ENCODE measurements at regions not wholly inside any gene's neighbourhood (a gene's known extent, or its start where the extent isn't known, plus 50 kb on each side); places are given as distances from the start of the nearest gene placed in this dataset.

DNA sequence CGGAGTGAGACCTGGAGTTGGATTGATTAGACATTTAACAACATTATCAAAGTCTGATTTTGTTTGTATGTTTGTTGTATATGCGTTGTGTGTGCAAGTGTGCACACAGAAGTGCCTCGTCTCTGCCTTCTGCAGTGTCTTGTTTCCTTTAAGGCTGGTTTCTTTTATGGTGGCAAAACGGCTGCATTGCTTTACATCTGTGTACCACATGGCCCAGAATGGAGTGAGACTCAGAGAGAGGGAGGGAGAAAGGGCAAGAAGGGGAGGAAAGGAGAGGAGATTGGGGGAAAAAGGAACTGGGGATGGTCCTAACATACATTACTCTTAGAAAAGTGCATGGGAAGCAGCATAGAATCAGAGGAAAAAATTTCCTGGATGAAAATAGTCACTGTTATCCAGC lies 99.7 kb upstream of the WLS start:
- TF ChIP-seq, protein P1, sequence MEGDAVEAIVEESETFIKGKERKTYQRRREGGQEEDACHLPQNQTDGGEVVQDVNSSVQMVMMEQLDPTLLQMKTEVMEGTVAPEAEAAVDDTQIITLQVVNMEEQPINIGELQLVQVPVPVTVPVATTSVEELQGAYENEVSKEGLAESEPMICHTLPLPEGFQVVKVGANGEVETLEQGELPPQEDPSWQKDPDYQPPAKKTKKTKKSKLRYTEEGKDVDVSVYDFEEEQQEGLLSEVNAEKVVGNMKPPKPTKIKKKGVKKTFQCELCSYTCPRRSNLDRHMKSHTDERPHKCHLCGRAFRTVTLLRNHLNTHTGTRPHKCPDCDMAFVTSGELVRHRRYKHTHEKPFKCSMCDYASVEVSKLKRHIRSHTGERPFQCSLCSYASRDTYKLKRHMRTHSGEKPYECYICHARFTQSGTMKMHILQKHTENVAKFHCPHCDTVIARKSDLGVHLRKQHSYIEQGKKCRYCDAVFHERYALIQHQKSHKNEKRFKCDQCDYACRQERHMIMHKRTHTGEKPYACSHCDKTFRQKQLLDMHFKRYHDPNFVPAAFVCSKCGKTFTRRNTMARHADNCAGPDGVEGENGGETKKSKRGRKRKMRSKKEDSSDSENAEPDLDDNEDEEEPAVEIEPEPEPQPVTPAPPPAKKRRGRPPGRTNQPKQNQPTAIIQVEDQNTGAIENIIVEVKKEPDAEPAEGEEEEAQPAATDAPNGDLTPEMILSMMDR (IDR thresholded peaks at IDR 0.05): no peak
- no peak for TF ChIP-seq POLR2A (IDR thresholded peaks at IDR 0.05)
- no peak for TF ChIP-seq POLR2AphosphoS5 (IDR thresholded peaks at IDR 0.05; ENCODE audit: insufficient read depth in 1 of 2, low read depth in 1 of 2)
- Histone ChIP-seq H3K4me1 (no peaks in the 10 kb centered on the region), H3K9me3 (no peaks in the 10 kb centered on the region), H3K27ac (no peak overlapping the region), H3K36me3 (no peaks in the 10 kb centered on the region), H3K4me3 (no peak overlapping the region), H3K27me3 (no peaks in the 10 kb centered on the region)
- intact Hi-C loops (cut with DNase I): no loop called here
- no peak for DNase-seq (ENCODE audit: extremely low spot score in 2 of 2)

DNA sequence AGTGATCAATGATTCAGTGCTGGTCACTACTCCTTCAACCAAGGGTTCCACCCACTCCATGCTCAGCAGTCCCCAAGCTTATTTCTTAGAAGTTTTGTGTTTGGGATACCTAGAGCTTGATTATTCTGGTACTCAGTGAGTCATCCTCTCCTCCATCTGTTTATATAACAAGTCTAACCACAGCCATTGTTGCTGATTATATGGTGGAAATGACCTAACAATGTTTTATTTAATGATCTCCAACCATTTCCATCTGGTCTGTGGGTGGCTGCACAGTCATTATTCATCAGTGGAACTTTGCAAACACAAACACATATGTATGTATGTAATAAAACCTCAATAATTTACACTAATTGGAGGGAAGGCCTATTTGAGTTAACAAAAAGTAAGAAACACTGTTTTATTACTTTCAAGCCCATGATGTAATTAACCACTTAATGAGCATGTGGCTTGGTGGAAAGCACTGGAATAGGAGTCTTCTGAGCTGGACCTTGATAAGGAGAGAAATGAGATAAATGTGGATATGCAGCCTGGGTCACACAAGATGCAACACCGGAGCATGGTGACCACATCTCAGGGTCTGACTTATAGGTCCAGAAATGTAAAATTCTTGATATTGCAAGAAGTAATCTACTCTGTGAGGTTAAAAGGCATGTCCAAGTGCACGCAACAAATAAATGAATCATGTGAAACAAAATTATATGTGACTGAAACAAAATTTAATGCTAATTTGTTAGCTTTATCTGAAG lies 99.0 kb upstream of the WLS start:
- TF ChIP-seq POLR2A (IDR thresholded peaks at IDR 0.05): no peak
- TF ChIP-seq POLR2AphosphoS5 (IDR thresholded peaks at IDR 0.05; ENCODE audit: insufficient read depth in 1 of 2, low read depth in 1 of 2): no peak

DNA sequence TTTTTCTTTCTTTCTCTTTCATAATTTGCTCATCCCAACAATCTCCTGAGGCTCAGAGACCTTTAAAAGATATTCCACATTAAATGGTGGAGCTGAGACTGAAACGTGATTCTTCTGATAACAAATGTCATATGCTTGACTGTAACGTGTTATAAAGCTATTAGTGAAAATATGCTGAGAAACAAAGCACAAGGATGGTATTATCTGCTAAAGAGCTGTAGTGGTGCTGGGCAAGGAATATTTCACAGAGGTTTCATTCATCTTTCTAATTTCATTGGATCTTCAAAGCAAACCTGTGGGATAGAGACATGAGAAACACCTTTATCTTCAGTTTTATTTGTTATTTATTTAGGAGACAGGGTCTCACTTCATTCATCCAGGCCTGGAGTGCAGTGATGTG lies 98.1 kb upstream of the WLS start:
- TF ChIP-seq POLR2A (IDR thresholded peaks at IDR 0.05): no peak
- no peak overlapping the region for H3K4me3 ChIP-seq
- H3K27me3 ChIP-seq: no peaks in the 10 kb centered on the region
- H3K9me3 ChIP-seq: no peaks in the 10 kb centered on the region
- H3K4me1 ChIP-seq: no peaks in the 10 kb centered on the region
- intact Hi-C loops (cut with DNase I): no loop called here
- DNase-seq (ENCODE audit: extremely low spot score in 2 of 2): no peak
- no peaks in the 10 kb centered on the region for H3K36me3 ChIP-seq
- H3K27ac ChIP-seq: no peak overlapping the region

More for the DNA sequence above, 99.0 kb upstream of the WLS start:
- intact Hi-C loops (cut with DNase I): no loop called here
- H3K4me3 ChIP-seq: no peak overlapping the region
- no peaks in the 10 kb centered on the region for H3K36me3 ChIP-seq
- H3K27me3 ChIP-seq: no peaks in the 10 kb centered on the region
- H3K4me1 ChIP-seq: no peaks in the 10 kb centered on the region
- no peaks in the 10 kb centered on the region for H3K9me3 ChIP-seq
- DNase-seq (ENCODE audit: extremely low spot score in 2 of 2): no peak
- no peak overlapping the region for H3K27ac ChIP-seq

DNA sequence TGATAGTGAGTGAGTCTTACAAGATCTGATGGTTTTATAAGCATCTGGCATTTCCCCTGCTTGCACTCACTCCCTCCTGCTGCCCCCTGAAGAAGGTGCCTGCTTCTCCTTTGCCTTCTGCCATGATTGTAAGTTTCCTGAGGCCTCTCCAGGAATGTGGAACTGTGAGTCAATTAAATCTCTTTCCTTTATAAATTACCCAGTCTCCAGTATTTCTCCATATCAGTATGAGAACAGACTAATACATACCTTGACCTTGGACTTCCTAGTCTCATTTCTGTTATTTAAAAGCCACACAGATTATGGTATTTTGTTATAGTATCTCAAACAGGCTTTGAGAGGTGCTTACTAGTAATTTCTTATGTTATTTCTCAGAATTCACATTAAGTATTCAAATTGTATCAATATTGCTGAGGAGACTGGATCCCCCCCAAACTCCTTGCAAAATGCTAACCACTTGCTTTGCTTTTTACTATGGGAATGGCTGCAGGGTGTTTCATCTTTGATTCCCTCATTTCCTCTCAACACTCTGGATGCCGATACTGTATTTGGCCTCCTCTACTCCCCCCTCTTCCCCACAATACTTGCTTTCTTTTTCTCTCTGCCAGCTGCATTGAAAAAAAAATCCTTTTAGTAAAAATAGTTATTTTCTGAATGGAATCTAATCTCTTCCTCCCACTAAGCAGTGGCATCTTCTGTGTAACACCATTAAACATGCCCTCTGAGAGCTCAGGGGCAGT lies 96.9 kb upstream of the WLS start:
- Histone ChIP-seq H3K36me3 (no peaks in the 10 kb centered on the region), H3K27ac (no peak overlapping the region), H3K4me3 (no peak overlapping the region), H3K9me3 (no peaks in the 10 kb centered on the region), H3K4me1 (peaks cover under 1% of the 10 kb centered on the region), H3K27me3 (no peaks in the 10 kb centered on the region)
- TF ChIP-seq, protein P1 (IDR thresholded peaks at IDR 0.05): no peak
- TF ChIP-seq POLR2AphosphoS5 (IDR thresholded peaks at IDR 0.05; ENCODE audit: insufficient read depth in 1 of 2, low read depth in 1 of 2) (no peak), POLR2A (IDR thresholded peaks at IDR 0.05) (no peak)
- intact Hi-C loops (cut with DNase I): no loop called here
- DNase-seq (ENCODE audit: extremely low spot score in 2 of 2): no peak

DNA sequence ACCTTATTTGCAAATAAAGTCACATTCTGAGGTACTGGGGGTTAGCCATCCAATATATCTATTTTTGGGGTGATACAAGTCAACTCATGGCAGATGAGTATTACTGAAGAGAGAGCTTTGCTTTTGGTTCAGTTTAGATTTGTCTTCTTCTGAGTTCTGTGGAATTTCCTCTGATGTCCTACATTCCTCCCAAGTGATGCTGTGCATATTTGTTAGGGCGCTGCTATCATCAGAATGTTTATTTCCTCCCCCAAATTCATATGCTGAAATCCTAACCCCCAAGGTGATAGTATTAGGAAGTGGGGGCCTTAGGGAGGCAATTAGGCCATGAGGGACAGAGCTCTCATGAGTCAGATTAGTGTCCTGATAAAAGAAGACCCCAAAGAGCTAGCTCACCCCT lies 96.2 kb upstream of the WLS start:
- no peak for DNase-seq (ENCODE audit: extremely low spot score in 2 of 2)
- intact Hi-C loops (cut with DNase I): no loop called here

More for the DNA sequence above, 96.2 kb upstream of the WLS start:
- Histone ChIP-seq H3K9me3 (no peaks in the 10 kb centered on the region), H3K4me1 (peaks cover 5% of the 10 kb centered on the region), H3K27ac (no peak overlapping the region), H3K4me3 (no peak overlapping the region), H3K36me3 (no peaks in the 10 kb centered on the region), H3K27me3 (no peaks in the 10 kb centered on the region)
- TF ChIP-seq, protein P1 (IDR thresholded peaks at IDR 0.05): no peak
- TF ChIP-seq POLR2A (IDR thresholded peaks at IDR 0.05) (no peak), POLR2AphosphoS5 (IDR thresholded peaks at IDR 0.05; ENCODE audit: insufficient read depth in 1 of 2, low read depth in 1 of 2) (no peak)
